Suprapubic skin (tissue), 4 donors: ENCODE measurements at regions not wholly inside any gene's neighbourhood (a gene's known extent, or its start where the extent isn't known, plus 50 kb on each side); places are given as distances from the start of the nearest gene placed in this dataset.

Source experiments
- DNase-seq, 2 donors: peaks; one replicate each; pipeline ENCODE4 v3.0.0-alpha.2; 2019; ENCODE audit warnings: low spot score in 2 of 2
- H3K27ac ChIP-seq: fragments of 200-600 bp; sonication (generic); one replicate; pipeline ENCODE4 v1.5.1; 2019
- H3K27me3 ChIP-seq: fragments of 200-600 bp; sonication (generic); one replicate; pipeline ENCODE4 v1.5.1; 2019
- H3K36me3 ChIP-seq: fragments of 200-600 bp; sonication (generic); one replicate; pipeline ENCODE4 v1.5.1; 2019
- H3K4me1 ChIP-seq: fragments of 200-600 bp; sonication (generic); one replicate; pipeline ENCODE4 v1.5.1; 2019
- H3K4me3 ChIP-seq: fragments of 200-600 bp; sonication (generic); one replicate; pipeline ENCODE4 v1.5.1; 2019; ENCODE audit warnings: mild to moderate bottlenecking
- H3K9me3 ChIP-seq: fragments of 200-600 bp; sonication (generic); one replicate; pipeline ENCODE4 v1.5.1; 2019
- EP300 ChIP-seq: sonication (generic); formaldehyde crosslinking; IDR thresholded peaks from one replicate; pipeline ENCODE4 v1.6.1; 2017; ENCODE audit warnings: antibody characterized with exemption
- POLR2A ChIP-seq, 2 donors: fragments of 450-650 bp; IDR thresholded peaks; one replicate each; pipeline ENCODE4 v1.6.1; 2017; ENCODE audit warnings: antibody characterized with exemption in 2 of 2, mild to moderate bottlenecking in 2 of 2, moderate library complexity in 2 of 2
- POLR2AphosphoS5 ChIP-seq, 3 donors: sonication (generic); formaldehyde crosslinking; IDR thresholded peaks; one replicate each; pipeline ENCODE4 v1.6.1; 2017; ENCODE audit warnings: antibody characterized with exemption in 3 of 3
- WGBS: methylation state at CpG from one replicate; pipeline ENCODE4 v1.1.5; 2018; 5-methylcytosine and 5-hydroxymethylcytosine counted together
- TF ChIP-seq, protein P1 (sequence below), 2 donors: fragments of 200-600 bp in 1 of 2; fragments of 450-650 bp in 1 of 2; sonication (generic) in 1 of 2; IDR thresholded peaks; one replicate each; pipeline ENCODE4 v1.5.1; 2016 to 2019; ENCODE audit warnings: antibody characterized with exemption in 2 of 2, mild to moderate bottlenecking in 1 of 2, moderate library complexity in 1 of 2

DNA sequence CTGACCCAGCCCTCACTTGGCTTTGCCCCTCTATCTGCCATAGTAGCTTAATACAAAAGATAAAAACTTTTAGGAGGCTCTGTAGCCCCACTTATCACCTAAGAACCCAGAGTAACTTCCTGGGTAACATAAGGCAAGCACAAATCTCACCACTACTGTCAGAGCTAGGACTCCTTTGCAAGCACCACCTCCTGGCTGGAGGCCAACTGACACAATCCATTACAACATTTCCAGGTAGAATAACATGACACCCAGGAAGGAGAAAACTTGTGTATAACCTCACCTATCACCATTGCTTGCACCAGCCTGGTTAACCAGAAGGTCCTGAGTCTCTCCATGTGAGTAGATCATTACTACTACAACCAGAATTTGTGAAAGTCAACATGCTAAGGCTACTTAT lies 230.0 kb downstream of the TUSC7 start:
- H3K27ac ChIP-seq, result no peak overlapping the region
- H3K9me3 ChIP-seq, result no peaks in the 10 kb centered on the region
- DNase-seq, result no peak
- TF ChIP-seq, protein P1, sequence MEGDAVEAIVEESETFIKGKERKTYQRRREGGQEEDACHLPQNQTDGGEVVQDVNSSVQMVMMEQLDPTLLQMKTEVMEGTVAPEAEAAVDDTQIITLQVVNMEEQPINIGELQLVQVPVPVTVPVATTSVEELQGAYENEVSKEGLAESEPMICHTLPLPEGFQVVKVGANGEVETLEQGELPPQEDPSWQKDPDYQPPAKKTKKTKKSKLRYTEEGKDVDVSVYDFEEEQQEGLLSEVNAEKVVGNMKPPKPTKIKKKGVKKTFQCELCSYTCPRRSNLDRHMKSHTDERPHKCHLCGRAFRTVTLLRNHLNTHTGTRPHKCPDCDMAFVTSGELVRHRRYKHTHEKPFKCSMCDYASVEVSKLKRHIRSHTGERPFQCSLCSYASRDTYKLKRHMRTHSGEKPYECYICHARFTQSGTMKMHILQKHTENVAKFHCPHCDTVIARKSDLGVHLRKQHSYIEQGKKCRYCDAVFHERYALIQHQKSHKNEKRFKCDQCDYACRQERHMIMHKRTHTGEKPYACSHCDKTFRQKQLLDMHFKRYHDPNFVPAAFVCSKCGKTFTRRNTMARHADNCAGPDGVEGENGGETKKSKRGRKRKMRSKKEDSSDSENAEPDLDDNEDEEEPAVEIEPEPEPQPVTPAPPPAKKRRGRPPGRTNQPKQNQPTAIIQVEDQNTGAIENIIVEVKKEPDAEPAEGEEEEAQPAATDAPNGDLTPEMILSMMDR (IDR thresholded peaks at IDR 0.05), result no peak
- no peaks in the 10 kb centered on the region for H3K27me3 ChIP-seq
- H3K4me3 ChIP-seq, result no peak overlapping the region
- H3K4me1 ChIP-seq, result no peaks in the 10 kb centered on the region
- H3K36me3 ChIP-seq, result no peaks in the 10 kb centered on the region

DNA sequence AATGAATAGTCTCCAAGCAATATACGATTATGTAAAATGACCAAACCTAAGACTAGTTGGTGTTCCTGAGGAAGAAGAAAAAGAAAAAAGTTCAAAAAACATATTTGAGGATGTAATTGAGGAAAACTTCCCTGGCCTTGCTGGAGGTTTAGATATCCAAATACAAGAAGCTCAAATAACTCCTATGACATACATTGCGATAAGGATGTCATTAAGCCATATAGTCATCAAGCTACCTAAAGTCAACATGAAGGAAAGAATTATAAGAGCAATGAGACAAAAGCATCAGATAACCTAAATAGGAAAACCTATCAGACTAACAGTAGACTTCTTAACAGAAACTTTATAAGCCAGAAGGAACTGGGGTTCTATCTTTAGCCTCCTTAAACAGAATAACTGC lies 231.1 kb downstream of the TUSC7 start:
- no peak for DNase-seq
- no peaks in the 10 kb centered on the region for H3K27me3 ChIP-seq
- no peak overlapping the region for H3K27ac ChIP-seq
- 93% methylated on average over 2 of the region's 2 CpGs for WGBS
- H3K4me1 ChIP-seq, result no peaks in the 10 kb centered on the region
- H3K4me3 ChIP-seq, result no peak overlapping the region
- TF ChIP-seq POLR2A (IDR thresholded peaks at IDR 0.05), result no peak
- TF ChIP-seq, protein P1 (IDR thresholded peaks at IDR 0.05), result no peak
- TF ChIP-seq EP300, result no peak
- H3K9me3 ChIP-seq, result no peaks in the 10 kb centered on the region
- no peaks in the 10 kb centered on the region for H3K36me3 ChIP-seq

DNA sequence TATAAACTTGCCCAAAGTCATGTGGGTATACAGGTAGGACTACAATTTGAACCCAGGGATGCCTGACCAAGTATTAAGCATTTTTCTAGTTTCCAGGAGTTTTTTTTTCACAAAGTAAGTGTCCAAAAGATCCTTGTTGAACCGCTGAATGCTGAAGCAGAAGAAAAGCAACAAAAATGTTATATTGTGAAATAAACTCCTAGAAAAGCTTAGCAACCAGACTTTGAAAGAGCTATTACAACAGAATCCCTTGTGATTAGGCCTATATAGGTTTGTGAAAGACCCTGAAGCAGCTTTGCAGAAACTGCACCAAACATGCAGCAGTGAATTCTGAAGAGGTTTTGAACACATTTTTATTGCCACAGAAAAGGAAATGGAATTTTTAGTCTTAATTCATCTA lies 236.8 kb downstream of the TUSC7 start:
- 79% methylated on average over 1 of the region's 1 CpG for WGBS
- TF ChIP-seq EP300 (no peak), POLR2AphosphoS5 (IDR thresholded peaks at IDR 0.05) (no peak), POLR2A (IDR thresholded peaks at IDR 0.05) (no peak)
- TF ChIP-seq, protein P1 (IDR thresholded peaks at IDR 0.05), result no peak
- DNase-seq, result no peak
- H3K27me3 ChIP-seq, result no peaks in the 10 kb centered on the region
- no peak overlapping the region for H3K27ac ChIP-seq
- H3K4me1 ChIP-seq, result no peaks in the 10 kb centered on the region
- no peaks in the 10 kb centered on the region for H3K36me3 ChIP-seq
- no peak overlapping the region for H3K4me3 ChIP-seq
- no peaks in the 10 kb centered on the region for H3K9me3 ChIP-seq

DNA sequence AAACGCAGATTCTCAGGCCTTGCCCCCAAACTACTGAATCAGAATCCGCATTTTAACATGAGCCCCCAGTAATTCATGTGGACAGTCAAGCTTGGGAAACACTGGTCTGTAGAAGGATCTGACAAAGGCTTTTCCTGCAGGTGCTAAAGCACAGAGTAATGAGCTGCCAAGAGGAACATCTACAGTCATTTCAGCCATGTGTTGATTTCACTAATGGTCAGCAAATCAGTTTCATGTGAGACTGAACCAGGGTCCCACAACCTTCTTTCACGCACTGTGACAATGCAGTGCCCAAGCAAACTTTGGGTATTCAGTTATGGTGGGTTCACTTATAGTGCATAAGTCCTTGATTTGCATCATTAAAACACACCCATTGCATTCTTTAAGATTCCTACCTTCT lies 237.6 kb downstream of the TUSC7 start:
- no peak overlapping the region for H3K4me3 ChIP-seq
- H3K9me3 ChIP-seq, result no peaks in the 10 kb centered on the region
- no peaks in the 10 kb centered on the region for H3K4me1 ChIP-seq
- WGBS, result 89% methylated on average over 3 of the region's 3 CpGs
- DNase-seq, result no peak
- no peak for TF ChIP-seq EP300
- TF ChIP-seq, protein P1 (IDR thresholded peaks at IDR 0.05), result no peak
- TF ChIP-seq POLR2A (IDR thresholded peaks at IDR 0.05), result no peak
- no peak for TF ChIP-seq POLR2AphosphoS5 (IDR thresholded peaks at IDR 0.05)
- no peak overlapping the region for H3K27ac ChIP-seq
- H3K36me3 ChIP-seq, result no peaks in the 10 kb centered on the region
- H3K27me3 ChIP-seq, result no peaks in the 10 kb centered on the region

DNA sequence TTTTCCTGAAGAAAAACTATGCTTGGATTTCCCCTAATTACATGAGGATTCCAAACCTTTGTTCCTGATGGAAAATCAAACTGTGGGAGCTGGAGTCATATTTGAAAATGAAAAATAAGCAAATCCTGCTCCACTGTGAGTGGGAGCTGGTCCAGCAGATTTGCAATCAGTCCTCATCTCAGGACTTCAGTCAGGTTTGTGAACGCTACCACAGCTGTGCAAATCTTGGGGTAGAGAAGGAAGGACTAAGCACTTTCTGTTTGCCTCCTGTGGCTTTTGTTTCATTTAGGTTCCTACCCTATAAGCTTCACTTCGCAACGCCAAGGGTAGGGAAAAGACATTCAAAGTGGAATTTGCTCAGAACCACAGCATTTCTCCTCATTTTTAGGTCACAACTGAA lies 238.2 kb downstream of the TUSC7 start:
- Histone ChIP-seq H3K4me3 (no peak overlapping the region), H3K4me1 (no peaks in the 10 kb centered on the region), H3K27me3 (no peaks in the 10 kb centered on the region), H3K9me3 (no peaks in the 10 kb centered on the region), H3K36me3 (no peaks in the 10 kb centered on the region), H3K27ac (no peak overlapping the region)
- TF ChIP-seq, protein P1 (IDR thresholded peaks at IDR 0.05), result no peak
- no peak for TF ChIP-seq EP300
- no peak for TF ChIP-seq POLR2AphosphoS5 (IDR thresholded peaks at IDR 0.05)
- TF ChIP-seq POLR2A (IDR thresholded peaks at IDR 0.05), result no peak
- no peak for DNase-seq
- WGBS, result 60% methylated on average over 3 of the region's 3 CpGs
